ENCODE measurements at regions not wholly inside any gene's neighbourhood (a gene's known extent, or its start where the extent isn't known, plus 50 kb on each side); places are given as distances from the start of the nearest gene placed in this dataset.

DNA sequence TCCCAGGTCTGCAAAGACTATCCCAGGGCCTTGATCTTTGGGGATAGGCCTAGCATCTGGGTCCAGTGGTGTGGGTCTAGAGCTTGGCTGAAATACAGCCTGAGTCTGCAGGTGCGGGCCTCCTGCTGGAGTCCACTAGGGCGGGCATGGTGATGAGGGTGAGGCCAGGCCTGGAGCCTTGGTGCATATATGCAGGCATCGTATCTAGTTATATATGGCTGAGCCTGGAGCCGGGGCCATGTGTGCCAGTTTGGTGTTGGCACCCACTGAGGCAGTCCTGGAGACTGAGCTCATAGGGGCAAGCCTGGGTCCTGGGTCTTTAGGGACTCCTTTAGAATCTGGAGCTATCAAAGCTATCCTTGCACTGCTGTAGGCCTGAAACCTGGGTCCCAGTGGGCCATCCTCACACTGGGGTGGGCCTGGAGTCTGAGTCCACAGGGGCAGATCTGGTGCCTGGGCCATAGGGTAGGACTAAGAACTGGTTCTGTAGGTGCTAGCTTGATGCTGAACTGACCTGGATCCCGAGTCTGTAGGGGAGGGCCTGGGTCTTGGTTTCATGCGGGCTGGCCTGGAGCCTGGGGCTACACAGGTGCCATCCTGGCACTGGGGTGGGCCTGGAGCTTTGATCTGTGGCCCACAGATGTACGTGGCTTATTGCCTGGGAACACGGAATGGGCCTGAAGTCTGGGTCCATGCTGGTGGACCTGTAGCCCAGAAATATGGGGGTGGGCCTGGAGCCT lies 346.5 kb upstream of the MEF2C start:
- no CpG with 5 or more reads among the region's 8 CpGs for WGBS (ENCODE audit: insufficient coverage, low lambda C conversion rate)
- DNase-seq: no peak
- Histone ChIP-seq H3K4me1 (ENCODE audit: control insufficient read depth, insufficient read depth, low read length) (no peaks in the 10 kb centered on the region), H3K4me3 (ENCODE audit: low read length) (no peak overlapping the region), H3K9me3 (ENCODE audit: control insufficient read depth, low read depth, low read length) (peaks cover 3% of the 10 kb centered on the region), H3K36me3 (ENCODE audit: control insufficient read depth, insufficient read depth, low read length) (no peaks in the 10 kb centered on the region), H3K27ac (ENCODE audit: low read length) (no peak overlapping the region), H3K27me3 (ENCODE audit: control insufficient read depth, insufficient read depth, low read length) (no peaks in the 10 kb centered on the region)

DNA sequence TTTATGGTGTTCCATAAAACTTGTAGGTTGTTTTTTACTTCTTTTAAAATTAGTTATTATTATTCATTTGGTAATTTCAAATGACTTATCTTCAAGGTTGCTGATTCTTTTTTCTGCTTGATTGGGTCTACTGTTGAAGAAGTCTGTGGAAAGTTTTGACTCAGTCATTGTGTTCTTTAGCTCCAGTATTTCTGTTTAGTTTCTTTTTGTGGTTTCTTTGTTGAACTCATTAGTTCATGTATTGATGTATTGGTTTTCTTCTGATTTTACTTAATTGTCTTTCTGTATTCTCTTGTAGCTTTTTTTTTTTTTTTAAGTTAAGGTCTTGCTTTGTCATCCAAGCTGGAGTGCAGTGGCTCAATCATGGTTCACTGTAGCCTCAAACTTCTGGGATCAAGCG lies 345.4 kb upstream of the MEF2C start:
- no CpG with 5 or more reads among the region's 1 CpG for WGBS (ENCODE audit: insufficient coverage, low lambda C conversion rate)
- Histone ChIP-seq H3K4me3 (ENCODE audit: low read length) (no peak overlapping the region), H3K27ac (ENCODE audit: low read length) (no peak overlapping the region), H3K4me1 (ENCODE audit: control insufficient read depth, insufficient read depth, low read length) (no peaks in the 10 kb centered on the region), H3K27me3 (ENCODE audit: control insufficient read depth, insufficient read depth, low read length) (no peaks in the 10 kb centered on the region), H3K9me3 (ENCODE audit: control insufficient read depth, low read depth, low read length) (peaks cover 3% of the 10 kb centered on the region), H3K36me3 (ENCODE audit: control insufficient read depth, insufficient read depth, low read length) (no peaks in the 10 kb centered on the region)
- DNase-seq: no peak

DNA sequence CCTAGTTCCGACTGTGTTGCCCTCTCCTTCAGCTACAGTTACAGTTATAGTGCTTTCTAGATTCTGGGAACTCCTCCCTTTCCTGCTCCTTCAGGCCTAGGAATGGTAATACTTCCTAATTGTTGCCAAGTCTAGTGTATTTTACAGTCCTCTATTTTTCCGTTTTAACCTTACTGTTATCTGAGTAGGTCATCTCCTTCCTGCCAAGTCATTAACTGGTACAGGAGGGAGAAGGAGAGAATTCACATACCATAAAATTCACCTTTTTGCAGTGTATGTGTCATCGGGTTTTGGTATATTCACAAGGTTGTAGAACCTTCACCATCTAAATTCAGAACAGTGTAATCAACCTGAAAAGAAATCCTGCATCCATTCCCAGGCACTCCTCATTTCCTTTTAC lies 335.4 kb upstream of the MEF2C start:
- no CpG with 5 or more reads among the region's 3 CpGs for whole genome bisulfite sequencing (ENCODE audit: insufficient coverage, low lambda C conversion rate)
- Histone ChIP-seq H3K4me3 (ENCODE audit: low read length) (no peak overlapping the region), H3K27me3 (ENCODE audit: control insufficient read depth, insufficient read depth, low read length) (no peaks in the 10 kb centered on the region), H3K9me3 (ENCODE audit: control insufficient read depth, low read depth, low read length) (no peaks in the 10 kb centered on the region), H3K36me3 (ENCODE audit: control insufficient read depth, insufficient read depth, low read length) (no peaks in the 10 kb centered on the region), H3K27ac (ENCODE audit: low read length) (no peak overlapping the region), H3K4me1 (ENCODE audit: control insufficient read depth, insufficient read depth, low read length) (no peaks in the 10 kb centered on the region)
- no peak for DNase-seq

DNA sequence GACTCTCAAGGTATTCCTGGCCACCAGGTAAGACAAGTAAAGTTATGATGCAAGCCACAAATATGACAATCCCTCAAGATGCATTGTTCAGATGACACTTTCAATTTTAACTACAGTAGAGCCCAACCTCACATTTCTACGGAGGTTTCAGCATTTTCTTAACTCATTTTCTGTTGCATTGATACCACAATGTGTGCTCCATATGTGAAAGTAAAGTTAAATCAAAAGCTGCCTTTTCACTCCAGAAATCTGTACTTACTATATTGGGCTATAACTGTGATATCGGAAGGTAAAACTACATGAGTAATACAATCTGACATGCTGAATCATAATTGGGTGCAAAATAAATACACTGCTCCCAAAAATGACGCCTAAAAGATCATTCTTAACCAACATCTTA lies 333.6 kb upstream of the MEF2C start:
- no peaks in the 10 kb centered on the region for H3K4me1 ChIP-seq (ENCODE audit: control insufficient read depth, insufficient read depth, low read length)
- no CpG with 5 or more reads among the region's 3 CpGs for WGBS (ENCODE audit: insufficient coverage, low lambda C conversion rate)
- H3K4me3 ChIP-seq (ENCODE audit: low read length): no peak overlapping the region
- H3K36me3 ChIP-seq (ENCODE audit: control insufficient read depth, insufficient read depth, low read length): no peaks in the 10 kb centered on the region
- H3K27ac ChIP-seq (ENCODE audit: low read length): no peak overlapping the region
- H3K27me3 ChIP-seq (ENCODE audit: control insufficient read depth, insufficient read depth, low read length): no peaks in the 10 kb centered on the region
- no peaks in the 10 kb centered on the region for H3K9me3 ChIP-seq (ENCODE audit: control insufficient read depth, low read depth, low read length)
- no peak for DNase-seq

DNA sequence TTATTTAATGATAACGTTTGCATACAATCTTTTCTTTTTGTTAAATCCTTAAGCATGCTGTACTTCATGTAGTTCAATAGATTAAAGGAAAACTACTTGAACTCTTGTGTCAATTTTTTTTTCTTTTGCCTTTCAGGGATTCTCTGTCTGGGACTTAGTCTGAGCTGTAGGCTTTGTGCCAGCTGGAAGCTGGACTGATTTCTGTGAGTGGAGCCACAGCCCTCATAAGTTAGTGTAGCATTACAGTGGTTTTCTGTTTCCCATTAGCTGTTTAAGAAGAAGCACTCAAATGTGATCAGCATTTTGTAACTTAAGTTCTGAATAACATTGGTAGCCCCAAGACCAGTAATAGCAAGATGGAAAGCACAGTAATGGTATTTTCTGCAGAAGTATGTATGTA lies 330.6 kb upstream of the MEF2C start:
- Histone ChIP-seq H3K27ac (ENCODE audit: low read length) (no peak overlapping the region), H3K4me3 (ENCODE audit: low read length) (no peak overlapping the region), H3K36me3 (ENCODE audit: control insufficient read depth, insufficient read depth, low read length) (no peaks in the 10 kb centered on the region), H3K9me3 (ENCODE audit: control insufficient read depth, low read depth, low read length) (no peaks in the 10 kb centered on the region), H3K4me1 (ENCODE audit: control insufficient read depth, insufficient read depth, low read length) (no peaks in the 10 kb centered on the region), H3K27me3 (ENCODE audit: control insufficient read depth, insufficient read depth, low read length) (no peaks in the 10 kb centered on the region)
- DNase-seq: no peak
- WGBS (ENCODE audit: insufficient coverage, low lambda C conversion rate): 80% methylated on average over 1 of the region's 1 CpG

DNA sequence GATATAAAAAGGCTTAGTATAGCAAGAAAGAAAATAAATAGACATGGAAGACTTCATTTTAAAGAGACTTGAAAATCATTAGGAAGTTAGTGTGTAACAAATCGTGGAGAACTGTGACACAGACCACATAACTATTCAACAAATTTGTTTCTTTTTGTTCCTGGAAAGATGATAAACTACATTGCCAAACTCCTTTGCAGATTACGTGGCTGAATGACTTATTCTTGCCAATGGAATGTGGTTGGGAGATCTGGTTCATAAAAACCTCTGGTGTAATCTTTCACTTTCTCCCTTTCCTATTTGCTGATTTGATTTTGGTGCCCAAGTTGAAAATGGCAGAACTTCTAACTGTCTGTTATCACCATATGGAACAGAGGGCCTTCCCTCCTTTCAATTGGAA lies 328.9 kb upstream of the MEF2C start:
- no peak overlapping the region for H3K4me3 ChIP-seq (ENCODE audit: low read length)
- no peak for DNase-seq
- H3K4me1 ChIP-seq (ENCODE audit: control insufficient read depth, insufficient read depth, low read length): no peaks in the 10 kb centered on the region
- H3K27ac ChIP-seq (ENCODE audit: low read length): no peak overlapping the region
- no peaks in the 10 kb centered on the region for H3K27me3 ChIP-seq (ENCODE audit: control insufficient read depth, insufficient read depth, low read length)
- no peaks in the 10 kb centered on the region for H3K9me3 ChIP-seq (ENCODE audit: control insufficient read depth, low read depth, low read length)
- H3K36me3 ChIP-seq (ENCODE audit: control insufficient read depth, insufficient read depth, low read length): no peaks in the 10 kb centered on the region
- 78% methylated on average over 2 of the region's 2 CpGs for WGBS (ENCODE audit: insufficient coverage, low lambda C conversion rate)

DNA sequence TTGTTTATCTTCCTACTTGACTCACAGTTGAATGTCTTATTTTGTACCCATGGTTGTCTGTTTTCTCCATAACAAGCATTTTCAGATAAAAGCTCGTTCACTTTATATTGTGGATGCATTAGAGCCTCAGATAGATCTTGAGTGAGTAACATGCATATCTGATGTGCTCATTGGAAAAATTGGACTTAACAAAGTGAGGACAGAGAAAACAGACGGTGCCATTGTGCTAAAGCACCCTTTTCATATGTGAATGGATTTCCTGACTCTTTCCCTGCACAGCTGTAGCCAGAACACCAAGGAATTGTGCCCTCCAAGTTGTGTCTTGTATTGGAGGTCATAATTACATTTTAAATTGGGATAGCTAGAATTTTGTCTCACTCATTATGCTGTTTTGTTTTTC lies 325.8 kb upstream of the MEF2C start:
- no peak overlapping the region for H3K27ac ChIP-seq (ENCODE audit: low read length)
- H3K4me3 ChIP-seq (ENCODE audit: low read length): no peak overlapping the region
- DNase-seq: no peak
- WGBS (ENCODE audit: insufficient coverage, low lambda C conversion rate): 100% methylated on average over 1 of the region's 2 CpGs
- H3K4me1 ChIP-seq (ENCODE audit: control insufficient read depth, insufficient read depth, low read length): no peaks in the 10 kb centered on the region
- H3K27me3 ChIP-seq (ENCODE audit: control insufficient read depth, insufficient read depth, low read length): no peaks in the 10 kb centered on the region
- H3K36me3 ChIP-seq (ENCODE audit: control insufficient read depth, insufficient read depth, low read length): no peaks in the 10 kb centered on the region
- H3K9me3 ChIP-seq (ENCODE audit: control insufficient read depth, low read depth, low read length): no peaks in the 10 kb centered on the region

DNA sequence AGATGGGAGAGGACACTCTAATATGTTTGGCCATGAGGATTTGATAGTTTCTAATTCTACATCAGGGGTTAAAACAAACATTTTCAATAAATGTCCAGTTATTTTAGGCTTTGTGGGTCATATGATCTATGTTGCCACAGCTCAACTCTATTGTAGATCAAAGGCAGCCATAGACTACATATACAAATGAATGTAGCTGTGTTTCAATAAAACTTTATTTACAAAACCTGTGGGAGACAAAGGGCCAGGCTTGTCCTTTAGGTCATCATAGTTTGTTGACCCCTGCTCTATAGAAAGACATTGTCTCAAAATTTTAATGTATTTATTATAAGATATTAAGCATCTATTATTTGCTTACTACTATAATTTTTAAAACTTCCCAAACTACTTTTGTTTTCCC lies 325.4 kb upstream of the MEF2C start:
- no peaks in the 10 kb centered on the region for H3K4me1 ChIP-seq (ENCODE audit: control insufficient read depth, insufficient read depth, low read length)
- no peak for DNase-seq
- H3K4me3 ChIP-seq (ENCODE audit: low read length): no peak overlapping the region
- H3K27ac ChIP-seq (ENCODE audit: low read length): no peak overlapping the region
- no peaks in the 10 kb centered on the region for H3K27me3 ChIP-seq (ENCODE audit: control insufficient read depth, insufficient read depth, low read length)
- H3K9me3 ChIP-seq (ENCODE audit: control insufficient read depth, low read depth, low read length): no peaks in the 10 kb centered on the region
- H3K36me3 ChIP-seq (ENCODE audit: control insufficient read depth, insufficient read depth, low read length): no peaks in the 10 kb centered on the region

DNA sequence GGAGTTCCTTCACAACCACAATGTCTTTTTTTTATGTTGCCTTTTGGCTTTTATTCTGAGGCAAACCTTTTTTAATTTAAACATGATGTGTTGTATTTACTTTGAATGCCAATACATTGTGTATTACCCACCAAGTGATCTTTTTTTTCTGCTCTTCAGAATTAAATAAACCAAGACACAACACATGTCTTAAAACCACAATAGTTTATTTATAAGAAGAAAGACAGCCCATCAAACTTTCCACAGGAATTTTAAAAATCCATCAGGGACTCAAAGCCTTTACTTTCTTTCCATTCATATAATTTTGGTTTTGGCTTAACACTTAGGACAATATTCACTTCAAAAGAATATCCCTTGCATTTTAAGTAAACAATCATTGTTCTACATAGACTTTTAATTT lies 321.8 kb upstream of the MEF2C start:
- Histone ChIP-seq H3K36me3 (ENCODE audit: control insufficient read depth, insufficient read depth, low read length) (no peaks in the 10 kb centered on the region), H3K4me1 (ENCODE audit: control insufficient read depth, insufficient read depth, low read length) (no peaks in the 10 kb centered on the region), H3K9me3 (ENCODE audit: control insufficient read depth, low read depth, low read length) (peaks cover 6% of the 10 kb centered on the region), H3K27ac (ENCODE audit: low read length) (no peak overlapping the region), H3K4me3 (ENCODE audit: low read length) (no peak overlapping the region), H3K27me3 (ENCODE audit: control insufficient read depth, insufficient read depth, low read length) (no peaks in the 10 kb centered on the region)
- no peak for DNase-seq

DNA sequence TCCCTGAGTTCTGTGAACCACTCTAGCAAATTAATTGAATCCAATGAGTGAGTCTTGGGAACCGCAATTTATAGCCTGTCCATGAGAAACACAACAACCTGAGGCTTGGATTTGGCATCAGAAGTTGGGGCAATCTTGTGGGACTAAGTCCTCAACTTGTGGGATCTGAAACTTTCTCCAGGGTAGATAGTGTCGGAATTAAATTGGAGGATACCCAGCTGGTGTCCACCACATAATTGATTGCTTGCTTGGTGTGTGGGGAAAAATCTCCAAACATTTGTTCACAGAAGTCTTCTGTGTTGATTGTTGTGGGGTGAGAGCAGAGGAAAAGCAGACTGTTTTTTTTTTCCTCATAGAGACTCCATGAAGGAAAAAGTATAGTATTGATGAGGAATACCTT lies 320.6 kb upstream of the MEF2C start:
- Histone ChIP-seq H3K4me3 (ENCODE audit: low read length) (no peak overlapping the region), H3K27me3 (ENCODE audit: control insufficient read depth, insufficient read depth, low read length) (no peaks in the 10 kb centered on the region), H3K27ac (ENCODE audit: low read length) (no peak overlapping the region), H3K9me3 (ENCODE audit: control insufficient read depth, low read depth, low read length) (peaks cover 12% of the 10 kb centered on the region), H3K36me3 (ENCODE audit: control insufficient read depth, insufficient read depth, low read length) (no peaks in the 10 kb centered on the region), H3K4me1 (ENCODE audit: control insufficient read depth, insufficient read depth, low read length) (no peaks in the 10 kb centered on the region)
- WGBS (ENCODE audit: insufficient coverage, low lambda C conversion rate): no CpG with 5 or more reads among the region's 2 CpGs
- no peak for DNase-seq

DNA sequence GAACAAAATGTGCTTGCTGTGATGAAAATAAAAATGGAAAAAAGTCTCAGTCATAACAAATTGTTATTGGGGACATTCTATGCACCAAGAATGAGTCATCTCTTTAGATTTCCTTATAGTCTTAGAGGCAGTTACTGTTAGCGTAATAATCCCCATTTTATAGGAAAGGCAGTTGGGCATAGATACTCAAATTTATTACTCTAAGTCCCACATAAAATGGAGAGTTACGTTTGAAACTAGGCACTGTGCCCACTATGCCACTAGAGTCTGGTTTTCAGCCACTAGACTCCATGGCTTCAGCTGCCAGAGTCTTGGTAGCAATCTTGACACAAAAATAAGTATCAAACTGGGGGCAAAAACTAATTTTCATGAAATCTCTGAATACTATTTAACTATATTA lies 317.9 kb upstream of the MEF2C start:
- Histone ChIP-seq H3K9me3 (ENCODE audit: control insufficient read depth, low read depth, low read length) (peaks cover 12% of the 10 kb centered on the region), H3K4me1 (ENCODE audit: control insufficient read depth, insufficient read depth, low read length) (no peaks in the 10 kb centered on the region), H3K27ac (ENCODE audit: low read length) (no peak overlapping the region), H3K27me3 (ENCODE audit: control insufficient read depth, insufficient read depth, low read length) (no peaks in the 10 kb centered on the region), H3K4me3 (ENCODE audit: low read length) (no peak overlapping the region), H3K36me3 (ENCODE audit: control insufficient read depth, insufficient read depth, low read length) (no peaks in the 10 kb centered on the region)
- 100% methylated on average over 1 of the region's 2 CpGs for WGBS (ENCODE audit: insufficient coverage, low lambda C conversion rate)
- DNase-seq: no peak

All from large intestine (tissue), 3 donors.